ENCODE measurements at regions not wholly inside any gene's neighbourhood (a gene's known extent, or its start where the extent isn't known, plus 50 kb on each side); places are given as distances from the start of the nearest gene placed in this dataset.

DNA sequence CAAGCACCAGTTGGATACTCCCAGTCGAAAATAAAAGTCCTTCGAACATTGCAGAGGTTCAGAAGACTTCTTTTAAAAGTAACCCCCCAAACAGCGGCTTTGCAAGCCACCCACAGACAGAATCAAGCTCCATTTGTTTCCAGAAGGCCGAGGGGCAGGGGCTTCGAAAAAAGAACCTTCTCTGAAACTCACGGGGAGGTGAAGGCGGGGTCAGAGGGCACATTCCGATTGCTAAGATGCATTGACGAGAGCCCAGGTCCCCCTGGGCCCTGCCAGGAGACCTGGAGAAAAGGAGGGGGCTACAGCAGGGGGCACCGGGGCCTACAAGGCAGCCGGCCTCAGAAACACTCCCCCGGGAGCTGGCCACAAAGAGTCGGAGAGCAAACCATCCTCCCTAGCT lies 306.8 kb downstream of the MN1 start:
- Histone ChIP-seq H3K9ac (ENCODE audit: insufficient read depth in 1 of 2, low read length in 2 of 2) (no peak overlapping the region), H3K27ac (ENCODE audit: low read depth in 1 of 2, low read length in 1 of 2) (no peak overlapping the region), H3K4me3 (no peak overlapping the region), H3K4me1 (ENCODE audit: control insufficient read depth in 5 of 5, insufficient read depth in 5 of 5, low read length in 5 of 5) (no peaks in the 10 kb centered on the region), H3K9me3 (ENCODE audit: control insufficient read depth in 4 of 4, insufficient read depth in 3 of 4, low read length in 3 of 4) (peaks cover 0 to 12% (median 5%) of the 10 kb centered on the region in 4 donors), H3K27me3 (ENCODE audit: control insufficient read depth in 3 of 3, insufficient read depth in 3 of 3, low read length in 2 of 3) (no peaks in the 10 kb centered on the region), H3K36me3 (ENCODE audit: control insufficient read depth in 4 of 4, insufficient read depth in 4 of 4, low read length in 4 of 4) (no peaks in the 10 kb centered on the region)
- TF ChIP-seq, protein P1, sequence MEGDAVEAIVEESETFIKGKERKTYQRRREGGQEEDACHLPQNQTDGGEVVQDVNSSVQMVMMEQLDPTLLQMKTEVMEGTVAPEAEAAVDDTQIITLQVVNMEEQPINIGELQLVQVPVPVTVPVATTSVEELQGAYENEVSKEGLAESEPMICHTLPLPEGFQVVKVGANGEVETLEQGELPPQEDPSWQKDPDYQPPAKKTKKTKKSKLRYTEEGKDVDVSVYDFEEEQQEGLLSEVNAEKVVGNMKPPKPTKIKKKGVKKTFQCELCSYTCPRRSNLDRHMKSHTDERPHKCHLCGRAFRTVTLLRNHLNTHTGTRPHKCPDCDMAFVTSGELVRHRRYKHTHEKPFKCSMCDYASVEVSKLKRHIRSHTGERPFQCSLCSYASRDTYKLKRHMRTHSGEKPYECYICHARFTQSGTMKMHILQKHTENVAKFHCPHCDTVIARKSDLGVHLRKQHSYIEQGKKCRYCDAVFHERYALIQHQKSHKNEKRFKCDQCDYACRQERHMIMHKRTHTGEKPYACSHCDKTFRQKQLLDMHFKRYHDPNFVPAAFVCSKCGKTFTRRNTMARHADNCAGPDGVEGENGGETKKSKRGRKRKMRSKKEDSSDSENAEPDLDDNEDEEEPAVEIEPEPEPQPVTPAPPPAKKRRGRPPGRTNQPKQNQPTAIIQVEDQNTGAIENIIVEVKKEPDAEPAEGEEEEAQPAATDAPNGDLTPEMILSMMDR (IDR thresholded peaks at IDR 0.05; ENCODE audit: control extremely low read depth, extremely low read depth), result no peak
- no peak for ATAC-seq (ENCODE audit: insufficient read depth, low FRiP score)
- 83 to 91% methylated on average over 13 of the region's 13 CpGs for WGBS, 2 donors
- no peak for DNase-seq

DNA sequence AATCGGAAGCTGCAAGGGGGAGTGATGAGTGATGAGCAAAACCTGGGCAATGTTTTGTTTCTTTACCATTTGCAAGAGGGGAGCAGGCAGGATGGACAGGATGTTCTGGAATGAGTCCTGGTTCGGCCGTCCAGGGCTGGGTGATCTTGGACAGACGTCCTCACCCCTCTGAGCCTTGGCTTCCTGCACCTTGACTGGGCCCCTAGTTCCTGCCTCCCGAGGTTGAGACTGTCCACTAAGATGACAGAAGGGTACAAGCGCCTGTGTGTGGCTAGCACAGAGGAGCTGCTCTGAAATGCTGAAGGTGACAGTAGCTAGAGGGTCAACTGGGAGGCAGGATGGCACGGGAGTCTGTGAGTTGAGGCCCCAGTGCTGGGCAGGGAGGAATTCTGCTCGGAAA lies 306.2 kb downstream of the MN1 start:
- DNase-seq (no peak), ATAC-seq (ENCODE audit: insufficient read depth, low FRiP score) (no peak)
- peaks cover 0 to 12% (median 5%) of the 10 kb centered on the region in 4 donors for H3K9me3 ChIP-seq (ENCODE audit: control insufficient read depth in 4 of 4, insufficient read depth in 3 of 4, low read length in 3 of 4)
- no peaks in the 10 kb centered on the region for H3K27me3 ChIP-seq (ENCODE audit: control insufficient read depth in 3 of 3, insufficient read depth in 3 of 3, low read length in 2 of 3)
- H3K9ac ChIP-seq (ENCODE audit: insufficient read depth in 1 of 2, low read length in 2 of 2), result no peak overlapping the region
- no peak overlapping the region for H3K4me3 ChIP-seq
- TF ChIP-seq, protein P1 (IDR thresholded peaks at IDR 0.05; ENCODE audit: control extremely low read depth, extremely low read depth), result no peak
- no peaks in the 10 kb centered on the region for H3K4me1 ChIP-seq (ENCODE audit: control insufficient read depth in 5 of 5, insufficient read depth in 5 of 5, low read length in 5 of 5)
- no peaks in the 10 kb centered on the region for H3K36me3 ChIP-seq (ENCODE audit: control insufficient read depth in 4 of 4, insufficient read depth in 4 of 4, low read length in 4 of 4)
- no peak overlapping the region for H3K27ac ChIP-seq (ENCODE audit: low read depth in 1 of 2, low read length in 1 of 2)
- WGBS, 2 donors, result 77 to 78% methylated on average over 8 of the region's 8 CpGs

DNA sequence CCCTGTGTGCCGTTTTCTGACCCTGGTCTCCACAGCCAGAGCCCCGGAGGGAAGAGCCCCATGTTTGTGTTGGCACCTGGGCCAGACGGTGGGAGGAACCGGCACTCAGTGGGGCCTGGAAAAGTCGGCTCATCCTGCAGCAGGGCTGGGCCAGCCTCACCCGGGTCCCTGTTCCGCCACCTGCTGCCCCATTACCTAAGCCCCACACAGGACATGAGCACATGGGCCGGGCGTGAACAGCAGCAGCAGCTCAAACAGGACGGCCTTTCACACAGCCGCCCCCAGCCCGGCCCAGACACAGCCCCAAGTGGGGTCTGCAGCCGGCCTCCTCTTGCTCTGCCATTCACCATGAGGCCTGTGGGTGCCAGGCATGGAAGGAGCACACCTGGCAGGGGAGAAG lies 302.4 kb downstream of the MN1 start:
- WGBS, 2 donors, result 73 to 87% methylated on average over 13 of the region's 13 CpGs
- Histone ChIP-seq H3K9ac (ENCODE audit: insufficient read depth in 1 of 2, low read length in 2 of 2) (no peak overlapping the region), H3K27me3 (ENCODE audit: control insufficient read depth in 3 of 3, insufficient read depth in 3 of 3, low read length in 2 of 3) (no peaks in the 10 kb centered on the region), H3K27ac (ENCODE audit: low read depth in 1 of 2, low read length in 1 of 2) (no peak overlapping the region), H3K4me3 (no peak overlapping the region), H3K9me3 (ENCODE audit: control insufficient read depth in 4 of 4, insufficient read depth in 3 of 4, low read length in 3 of 4) (no peaks in the 10 kb centered on the region), H3K4me1 (ENCODE audit: control insufficient read depth in 5 of 5, insufficient read depth in 5 of 5, low read length in 5 of 5) (no peaks in the 10 kb centered on the region), H3K36me3 (ENCODE audit: control insufficient read depth in 4 of 4, insufficient read depth in 4 of 4, low read length in 4 of 4) (no peaks in the 10 kb centered on the region)
- TF ChIP-seq, protein P1 (IDR thresholded peaks at IDR 0.05; ENCODE audit: control extremely low read depth, extremely low read depth), result no peak
- ATAC-seq (ENCODE audit: insufficient read depth, low FRiP score) (no peak), DNase-seq (no peak)

DNA sequence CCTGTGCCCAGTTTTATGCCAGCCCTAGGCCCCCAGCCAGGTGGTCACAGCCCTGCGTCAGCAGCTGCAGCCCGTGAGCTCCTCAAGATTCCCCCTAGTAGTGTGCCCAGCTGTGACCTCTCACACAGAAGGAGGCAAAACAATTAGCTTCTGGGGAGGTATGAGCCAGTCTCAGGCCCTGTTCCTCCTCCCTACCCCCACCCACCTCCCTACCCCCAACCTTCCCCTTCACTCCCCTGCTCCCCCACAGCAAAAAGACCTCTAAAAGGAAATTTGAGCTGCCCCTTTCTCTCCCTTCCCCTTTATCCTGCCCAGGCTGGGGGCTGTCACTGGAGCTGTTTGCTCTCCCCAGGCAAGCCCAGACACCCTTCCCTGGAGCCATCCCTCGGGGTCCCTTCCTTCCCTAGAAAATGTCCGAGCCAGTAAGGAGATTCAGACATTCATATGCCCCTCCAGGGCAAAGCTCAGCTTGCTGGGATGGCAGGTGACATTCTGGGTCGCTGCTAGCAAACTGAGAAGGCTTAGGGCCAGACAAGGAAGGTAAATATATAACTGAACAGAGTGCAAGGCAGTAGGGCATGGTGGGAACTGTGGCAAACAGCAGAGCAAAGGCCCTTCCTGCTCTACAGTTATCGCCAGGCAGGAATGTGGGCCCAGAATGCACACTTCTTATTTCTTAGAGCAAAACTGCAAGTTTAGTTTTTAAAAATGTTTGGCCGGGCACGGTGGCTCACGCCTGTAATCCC lies 300.2 kb downstream of the MN1 start:
- H3K27ac ChIP-seq (ENCODE audit: low read depth in 1 of 2, low read length in 1 of 2), result no peak overlapping the region
- no peak for ATAC-seq (ENCODE audit: insufficient read depth, low FRiP score)

More for the DNA sequence above, 300.2 kb downstream of the MN1 start:
- Histone ChIP-seq H3K36me3 (ENCODE audit: control insufficient read depth in 4 of 4, insufficient read depth in 4 of 4, low read length in 4 of 4) (no peaks in the 10 kb centered on the region), H3K4me3 (no peak overlapping the region), H3K4me1 (ENCODE audit: control insufficient read depth in 5 of 5, insufficient read depth in 5 of 5, low read length in 5 of 5) (no peaks in the 10 kb centered on the region), H3K27me3 (ENCODE audit: control insufficient read depth in 3 of 3, insufficient read depth in 3 of 3, low read length in 2 of 3) (no peaks in the 10 kb centered on the region), H3K9ac (ENCODE audit: insufficient read depth in 1 of 2, low read length in 2 of 2) (no peak overlapping the region), H3K9me3 (ENCODE audit: control insufficient read depth in 4 of 4, insufficient read depth in 3 of 4, low read length in 3 of 4) (no peaks in the 10 kb centered on the region)
- DNase-seq, result no peak
- 86 to 91% methylated on average over 9 of the region's 9 CpGs for WGBS, 2 donors
- TF ChIP-seq, protein P1 (IDR thresholded peaks at IDR 0.05; ENCODE audit: control extremely low read depth, extremely low read depth), result no peak

Measured in lung (tissue), 11 donors.